ENCODE measurements at regions not wholly inside any gene's neighbourhood (a gene's known extent, or its start where the extent isn't known, plus 50 kb on each side); places are given as distances from the start of the nearest gene placed in this dataset.

DNA sequence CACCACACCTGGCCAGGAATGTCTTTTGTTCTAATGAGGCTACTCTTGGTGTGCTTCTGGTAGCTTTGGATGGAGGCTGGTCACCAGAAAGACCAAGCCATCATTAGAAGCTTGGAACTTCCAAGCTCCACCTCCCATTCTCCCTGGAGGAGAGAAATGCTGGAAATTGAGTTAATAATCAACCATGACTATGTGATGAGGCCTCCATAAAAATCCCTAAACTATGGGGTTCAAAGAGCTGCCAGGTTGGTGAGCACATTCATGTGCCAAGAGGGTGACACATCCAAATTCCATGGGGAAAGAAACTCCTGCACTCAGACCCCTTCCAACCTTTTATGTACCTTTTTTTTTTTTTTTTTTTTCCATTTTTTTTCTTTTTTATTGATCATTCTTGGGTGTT is 105.5 kb upstream of the SPATA31C2 start:
- Histone ChIP-seq H3K9me3 (ENCODE audit: control insufficient read depth, low read depth, low read length) (no peaks in the 10 kb centered on the region), H3K4me1 (ENCODE audit: control insufficient read depth, extremely low read depth, insufficient read depth, low read length) (no peaks in the 10 kb centered on the region), H3K79me2 (ENCODE audit: control insufficient read depth, insufficient read depth, low read length) (no peaks in the 10 kb centered on the region), H3K4me2 (ENCODE audit: control insufficient read depth, extremely low read depth, insufficient read depth, low read depth, low read length) (no peak overlapping the region), H3K4me3 (ENCODE audit: control insufficient read depth in 2 of 3, extremely low read depth in 1 of 3, insufficient read depth in 2 of 3, low read depth in 1 of 3, low read length in 3 of 3) (no peak overlapping the region), H2AFZ (ENCODE audit: control insufficient read depth, low read length) (no peak overlapping the region), H3K36me3 (ENCODE audit: control insufficient read depth in 2 of 2, extremely low read depth in 1 of 2, insufficient read depth in 2 of 2, low read length in 2 of 2) (no peaks in the 10 kb centered on the region), H3K27me3 (ENCODE audit: control insufficient read depth, extremely low read depth, insufficient read depth, low read length) (no peaks in the 10 kb centered on the region), H3K27ac (ENCODE audit: control insufficient read depth, insufficient read depth, low read length) (no peak overlapping the region), H4K20me1 (ENCODE audit: control insufficient read depth, extremely low read depth, insufficient read depth, low read length) (no peaks in the 10 kb centered on the region), H3K9me1 (ENCODE audit: control insufficient read depth, extremely low read depth, insufficient read depth, low read length) (no peaks in the 10 kb centered on the region), H3K9ac (ENCODE audit: control insufficient read depth, extremely low read depth, insufficient read depth, low read length) (no peak overlapping the region)
- no peak for FAIRE-seq
- TF ChIP-seq, protein P1, sequence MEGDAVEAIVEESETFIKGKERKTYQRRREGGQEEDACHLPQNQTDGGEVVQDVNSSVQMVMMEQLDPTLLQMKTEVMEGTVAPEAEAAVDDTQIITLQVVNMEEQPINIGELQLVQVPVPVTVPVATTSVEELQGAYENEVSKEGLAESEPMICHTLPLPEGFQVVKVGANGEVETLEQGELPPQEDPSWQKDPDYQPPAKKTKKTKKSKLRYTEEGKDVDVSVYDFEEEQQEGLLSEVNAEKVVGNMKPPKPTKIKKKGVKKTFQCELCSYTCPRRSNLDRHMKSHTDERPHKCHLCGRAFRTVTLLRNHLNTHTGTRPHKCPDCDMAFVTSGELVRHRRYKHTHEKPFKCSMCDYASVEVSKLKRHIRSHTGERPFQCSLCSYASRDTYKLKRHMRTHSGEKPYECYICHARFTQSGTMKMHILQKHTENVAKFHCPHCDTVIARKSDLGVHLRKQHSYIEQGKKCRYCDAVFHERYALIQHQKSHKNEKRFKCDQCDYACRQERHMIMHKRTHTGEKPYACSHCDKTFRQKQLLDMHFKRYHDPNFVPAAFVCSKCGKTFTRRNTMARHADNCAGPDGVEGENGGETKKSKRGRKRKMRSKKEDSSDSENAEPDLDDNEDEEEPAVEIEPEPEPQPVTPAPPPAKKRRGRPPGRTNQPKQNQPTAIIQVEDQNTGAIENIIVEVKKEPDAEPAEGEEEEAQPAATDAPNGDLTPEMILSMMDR (optimal IDR thresholded peaks at IDR 0.05 in 1 of 3, IDR thresholded peaks at IDR 0.05 in 1 of 3, conservative IDR thresholded peaks at IDR 0.05 in 1 of 3; ENCODE audit: extremely low read depth in 1 of 3, insufficient read depth in 2 of 3, low read length in 3 of 3), result no peak
- TF ChIP-seq EZH2 (IDR thresholded peaks at IDR 0.05; ENCODE audit: low read length), result no peak
- no peak for DNase-seq (ENCODE audit: low read depth, low spot score)
- dilution Hi-C loops (cut with MboI; ENCODE audit: extremely low pct_ligation_motif_present, low sequenced_read_pairs), result no loop called here

DNA sequence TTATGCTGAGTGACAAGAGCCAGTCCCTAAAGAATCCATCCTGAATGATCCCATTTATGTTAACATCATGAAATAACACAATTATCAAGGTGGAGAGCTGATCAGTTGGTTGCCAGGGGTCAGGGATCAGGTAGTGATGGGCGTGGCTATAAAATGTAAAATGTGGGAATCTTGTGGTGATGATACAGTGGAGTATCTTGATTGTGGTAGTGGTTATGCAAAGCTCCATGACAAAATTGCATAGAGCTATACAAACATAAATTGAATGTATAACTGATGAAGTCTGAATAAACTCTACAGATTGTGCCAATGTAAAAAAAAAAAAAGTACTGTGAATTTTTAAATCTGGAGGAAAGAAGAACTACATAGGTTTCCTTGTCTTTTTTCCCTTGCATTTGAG is 104.6 kb upstream of the SPATA31C2 start:
- H3K36me3 ChIP-seq (ENCODE audit: control insufficient read depth in 2 of 2, extremely low read depth in 1 of 2, insufficient read depth in 2 of 2, low read length in 2 of 2), result no peaks in the 10 kb centered on the region
- no peak overlapping the region for H3K9ac ChIP-seq (ENCODE audit: control insufficient read depth, extremely low read depth, insufficient read depth, low read length)
- H3K79me2 ChIP-seq (ENCODE audit: control insufficient read depth, insufficient read depth, low read length), result no peaks in the 10 kb centered on the region
- H3K9me1 ChIP-seq (ENCODE audit: control insufficient read depth, extremely low read depth, insufficient read depth, low read length), result no peaks in the 10 kb centered on the region
- H3K9me3 ChIP-seq (ENCODE audit: control insufficient read depth, low read depth, low read length), result no peaks in the 10 kb centered on the region
- DNase-seq (ENCODE audit: low read depth, low spot score), result no peak
- no peak overlapping the region for H3K4me2 ChIP-seq (ENCODE audit: control insufficient read depth, extremely low read depth, insufficient read depth, low read depth, low read length)
- H3K4me1 ChIP-seq (ENCODE audit: control insufficient read depth, extremely low read depth, insufficient read depth, low read length), result no peaks in the 10 kb centered on the region
- dilution Hi-C loops (cut with MboI; ENCODE audit: extremely low pct_ligation_motif_present, low sequenced_read_pairs), result no loop called here
- H3K27ac ChIP-seq (ENCODE audit: control insufficient read depth, insufficient read depth, low read length), result no peak overlapping the region
- no peak for FAIRE-seq
- no peak overlapping the region for H3K4me3 ChIP-seq (ENCODE audit: control insufficient read depth in 2 of 3, extremely low read depth in 1 of 3, insufficient read depth in 2 of 3, low read depth in 1 of 3, low read length in 3 of 3)
- TF ChIP-seq, protein P1 (optimal IDR thresholded peaks at IDR 0.05 in 1 of 3, IDR thresholded peaks at IDR 0.05 in 1 of 3, conservative IDR thresholded peaks at IDR 0.05 in 1 of 3; ENCODE audit: extremely low read depth in 1 of 3, insufficient read depth in 2 of 3, low read length in 3 of 3), result no peak
- TF ChIP-seq EZH2 (IDR thresholded peaks at IDR 0.05; ENCODE audit: low read length), result no peak
- no peak overlapping the region for H2AFZ ChIP-seq (ENCODE audit: control insufficient read depth, low read length)
- H4K20me1 ChIP-seq (ENCODE audit: control insufficient read depth, extremely low read depth, insufficient read depth, low read length), result no peaks in the 10 kb centered on the region
- no peaks in the 10 kb centered on the region for H3K27me3 ChIP-seq (ENCODE audit: control insufficient read depth, extremely low read depth, insufficient read depth, low read length)

Measured in keratinocyte (primary cell).